ENCODE measurements at regions not wholly inside any gene's neighbourhood (a gene's known extent, or its start where the extent isn't known, plus 50 kb on each side); places are given as distances from the start of the nearest gene placed in this dataset.

GRCh38 chr17:53426505-53426904 lies 396.2 kb upstream of the KIF2B start:
- Histone ChIP-seq H3K9me3 (ENCODE audit: low read depth, low read length, poor library complexity, severe bottlenecking) (peaks cover 3% of the 10 kb centered on the region), H3K27ac (ENCODE audit: low read depth, low read length, poor library complexity, severe bottlenecking) (no peak overlapping the region), H3K4me1 (ENCODE audit: insufficient read depth, low read length, poor library complexity, severe bottlenecking) (no peaks in the 10 kb centered on the region), H3K36me3 (ENCODE audit: insufficient read depth, low read length, poor library complexity, severe bottlenecking) (no peaks in the 10 kb centered on the region), H3K27me3 (replicated peaks; ENCODE audit: insufficient read depth, low read depth, low read length, poor library complexity) (peaks cover 9% of the 10 kb centered on the region), H3K4me3 (ENCODE audit: low read depth, low read length, poor library complexity, severe bottlenecking) (no peak overlapping the region)
- DNase-seq (ENCODE audit: low spot score) = no peak
- POLR2A ChIA-PET (ENCODE audit: low non-redundant PET) = no interaction called here
- CTCF ChIA-PET = no interaction called here
- no TSS peak for BruUV-seq (replicated peaks)
- TF ChIP-seq, protein P1, sequence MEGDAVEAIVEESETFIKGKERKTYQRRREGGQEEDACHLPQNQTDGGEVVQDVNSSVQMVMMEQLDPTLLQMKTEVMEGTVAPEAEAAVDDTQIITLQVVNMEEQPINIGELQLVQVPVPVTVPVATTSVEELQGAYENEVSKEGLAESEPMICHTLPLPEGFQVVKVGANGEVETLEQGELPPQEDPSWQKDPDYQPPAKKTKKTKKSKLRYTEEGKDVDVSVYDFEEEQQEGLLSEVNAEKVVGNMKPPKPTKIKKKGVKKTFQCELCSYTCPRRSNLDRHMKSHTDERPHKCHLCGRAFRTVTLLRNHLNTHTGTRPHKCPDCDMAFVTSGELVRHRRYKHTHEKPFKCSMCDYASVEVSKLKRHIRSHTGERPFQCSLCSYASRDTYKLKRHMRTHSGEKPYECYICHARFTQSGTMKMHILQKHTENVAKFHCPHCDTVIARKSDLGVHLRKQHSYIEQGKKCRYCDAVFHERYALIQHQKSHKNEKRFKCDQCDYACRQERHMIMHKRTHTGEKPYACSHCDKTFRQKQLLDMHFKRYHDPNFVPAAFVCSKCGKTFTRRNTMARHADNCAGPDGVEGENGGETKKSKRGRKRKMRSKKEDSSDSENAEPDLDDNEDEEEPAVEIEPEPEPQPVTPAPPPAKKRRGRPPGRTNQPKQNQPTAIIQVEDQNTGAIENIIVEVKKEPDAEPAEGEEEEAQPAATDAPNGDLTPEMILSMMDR (conservative IDR thresholded peaks at IDR 0.05; ENCODE audit: low read depth, low read length) = no peak
- no peak for TF ChIP-seq EZH2 (IDR thresholded peaks at IDR 0.05; ENCODE audit: borderline replicate concordance, low read depth, low read length, poor library complexity, severe bottlenecking)
- intact Hi-C loops (cut with micrococcal nuclease; ENCODE audit: unreplicated experiment) = no loop called here

GRCh38 chr17:53420035-53420641 lies 402.6 kb upstream of the KIF2B start:
- Histone ChIP-seq H3K9me3 (ENCODE audit: low read depth, low read length, poor library complexity, severe bottlenecking) (peaks cover 3% of the 10 kb centered on the region), H3K36me3 (ENCODE audit: insufficient read depth, low read length, poor library complexity, severe bottlenecking) (no peaks in the 10 kb centered on the region), H3K27me3 (replicated peaks; ENCODE audit: insufficient read depth, low read depth, low read length, poor library complexity) (peaks cover 8% of the 10 kb centered on the region), H3K27ac (ENCODE audit: low read depth, low read length, poor library complexity, severe bottlenecking) (no peak overlapping the region), H3K4me1 (ENCODE audit: insufficient read depth, low read length, poor library complexity, severe bottlenecking) (no peaks in the 10 kb centered on the region), H3K4me3 (ENCODE audit: low read depth, low read length, poor library complexity, severe bottlenecking) (no peak overlapping the region)
- intact Hi-C loops (cut with micrococcal nuclease; ENCODE audit: unreplicated experiment) = no loop called here
- ChIA-PET POLR2A (ENCODE audit: low non-redundant PET) (no interaction called here), CTCF (no interaction called here)
- BruUV-seq (replicated peaks) = no TSS peak
- TF ChIP-seq, protein P1 (conservative IDR thresholded peaks at IDR 0.05; ENCODE audit: low read depth, low read length) = no peak
- TF ChIP-seq EZH2 (IDR thresholded peaks at IDR 0.05; ENCODE audit: borderline replicate concordance, low read depth, low read length, poor library complexity, severe bottlenecking) = no peak
- no peak for DNase-seq (ENCODE audit: low spot score)

- Histone ChIP-seq H3K27ac (ENCODE audit: low read depth, low read length, poor library complexity, severe bottlenecking) (no peak overlapping the region), H3K4me3 (ENCODE audit: low read depth, low read length, poor library complexity, severe bottlenecking) (no peak overlapping the region), H3K4me1 (ENCODE audit: insufficient read depth, low read length, poor library complexity, severe bottlenecking) (no peaks in the 10 kb centered on the region), H3K9me3 (ENCODE audit: low read depth, low read length, poor library complexity, severe bottlenecking) (peaks cover 9% of the 10 kb centered on the region), H3K27me3 (replicated peaks; ENCODE audit: insufficient read depth, low read depth, low read length, poor library complexity) (no peaks in the 10 kb centered on the region), H3K36me3 (ENCODE audit: insufficient read depth, low read length, poor library complexity, severe bottlenecking) (no peaks in the 10 kb centered on the region)
- TF ChIP-seq EZH2 (IDR thresholded peaks at IDR 0.05; ENCODE audit: borderline replicate concordance, low read depth, low read length, poor library complexity, severe bottlenecking) = no peak
- TF ChIP-seq, protein P1 (conservative IDR thresholded peaks at IDR 0.05; ENCODE audit: low read depth, low read length) = no peak
- BruUV-seq (replicated peaks) = no TSS peak
- ChIA-PET POLR2A (ENCODE audit: low non-redundant PET) (no interaction called here), CTCF (no interaction called here)
- intact Hi-C loops (cut with micrococcal nuclease; ENCODE audit: unreplicated experiment) = no loop called here
- no peak for DNase-seq (ENCODE audit: low spot score)
Observed at GRCh38 chr17:53409588-53409987, 413.1 kb upstream of the KIF2B start.

Data from A673 (cell line).